Motor neuron (in vitro differentiated cells): ENCODE measurements at regions not wholly inside any gene's neighbourhood (a gene's known extent, or its start where the extent isn't known, plus 50 kb on each side); places are given as distances from the start of the nearest gene placed in this dataset.

Experiments used
- ATAC-seq, 8 experiments: fragments of 200-7000 bp; cut with Tn5 transposase; replicated peaks in 6 of 8; 2 replicates each; pipeline ENCODE4 v1.8.0; 2021; ENCODE audit warnings: mild to moderate bottlenecking in 8 of 8, moderate library complexity in 8 of 8
- H3K27ac ChIP-seq, 2 donors: fragments of 250-450 bp; sonication (Bioruptor Pico); 2 replicates each; pipeline ENCODE4 v1.9.0; 2021; ENCODE audit warnings: antibody characterized with exemption in 2 of 2, mild to moderate bottlenecking in 2 of 2, moderate library complexity in 1 of 2
- H3K4me1 ChIP-seq, 2 donors: fragments of 250-450 bp; sonication (Bioruptor Pico); replicated peaks in 1 of 2; 2 replicates each; pipeline ENCODE4 v1.6.1; 2021; ENCODE audit warnings: antibody characterized with exemption in 2 of 2, mild to moderate bottlenecking in 2 of 2, moderate library complexity in 1 of 2
- H3K4me3 ChIP-seq, 5 donors: fragments of 250-450 bp; sonication (Bioruptor Pico); 2 replicates each; pipeline ENCODE4 v1.9.0; 2021; ENCODE audit warnings: antibody characterized with exemption in 5 of 5, mild to moderate bottlenecking in 5 of 5, moderate library complexity in 4 of 5
- WGBS, 10 experiments: fragments of 450-650 bp; shearing (Covaris generic); methylation state at CpG; one replicate each; pipeline ENCODE4 v1.0.0; 2022; 5-methylcytosine and 5-hydroxymethylcytosine counted together
- in situ Hi-C, 9 experiments: fragments of 400-800 bp; cut with MboI; loops; one replicate each; pipeline ENCODE4 v1.15.0; 2021; ENCODE audit warnings: low sequenced_read_pairs in 9 of 9, low pct_unique_long_range_greater_than_20kb in 2 of 9; ENCODE audit not compliant: unreplicated experiment in 9 of 9

DNA sequence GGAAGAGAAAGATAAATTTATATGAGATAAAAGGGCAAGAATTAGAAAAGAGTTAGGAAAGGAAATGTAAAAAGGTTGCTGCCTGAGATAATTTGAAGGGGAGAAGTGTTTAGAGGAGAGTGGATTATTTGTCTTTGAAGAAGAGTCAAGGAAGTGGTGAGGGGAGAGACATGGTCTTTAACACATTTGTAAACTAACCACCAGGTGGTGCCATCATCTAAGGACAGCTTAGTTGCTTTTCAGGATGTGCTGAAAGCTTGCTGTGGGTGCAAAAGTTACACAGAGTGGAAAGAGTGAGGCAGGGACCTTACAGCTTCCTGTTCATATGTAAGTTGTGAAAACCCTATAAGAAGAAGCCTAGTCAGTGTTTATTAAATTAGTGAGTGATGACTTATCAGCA lies 114.1 kb upstream of the DNAJC19 start:
- H3K4me3 ChIP-seq: no peak overlapping the region
- no peak for ATAC-seq
- in situ Hi-C loops: no loop called here
- no peaks in the 10 kb centered on the region for H3K4me1 ChIP-seq
- H3K27ac ChIP-seq: no peak overlapping the region

DNA sequence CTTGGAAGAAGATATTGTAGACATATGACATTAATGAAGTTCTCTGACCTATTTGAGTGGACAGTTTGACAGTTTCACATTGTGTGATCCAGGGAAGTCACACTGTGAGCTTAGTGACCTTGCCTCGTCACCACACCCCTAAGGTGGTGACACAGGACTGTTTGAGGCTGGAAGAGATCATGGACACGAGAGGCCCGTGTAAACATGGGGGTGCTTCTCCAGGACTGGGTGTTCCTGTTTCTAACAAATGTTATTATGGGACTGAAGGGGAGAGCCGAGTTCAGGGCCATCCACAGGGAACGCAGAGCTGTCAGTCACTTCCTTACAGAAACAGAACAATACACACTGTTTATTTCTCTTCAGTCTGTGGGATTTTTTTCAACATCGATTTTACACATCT lies 96.5 kb upstream of the DNAJC19 start:
- no peak for ATAC-seq
- WGBS, 10 experiments: 0 to 80% (median 30%) methylated on average over 1 to 5 of the region's 6 CpGs; no CpG with 5 or more reads in 2 of the 10 experiments
- in situ Hi-C loops: no loop called here
- Histone ChIP-seq H3K27ac (no peak overlapping the region), H3K4me1 (no peaks in the 10 kb centered on the region), H3K4me3 (no peak overlapping the region)

DNA sequence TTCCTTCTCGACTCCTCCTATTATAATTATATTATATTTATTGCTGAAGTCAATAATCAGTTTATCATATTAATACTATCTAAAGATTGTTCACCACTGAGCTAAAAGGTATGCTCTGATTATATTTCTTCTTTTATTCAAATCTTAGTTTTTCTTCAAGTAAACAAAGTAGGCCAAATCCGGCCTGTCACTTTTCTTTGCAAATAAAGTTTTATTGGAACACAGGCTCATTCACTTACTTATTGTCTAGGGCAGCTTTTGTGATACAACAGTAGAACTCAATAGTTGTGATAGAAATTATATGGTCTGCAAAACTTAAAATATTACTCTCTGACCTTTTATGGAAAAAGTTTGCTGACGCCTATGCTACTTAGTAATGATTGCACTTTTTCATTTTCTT lies 92.4 kb upstream of the DNAJC19 start:
- in situ Hi-C loops: no loop called here
- ATAC-seq: no peak
- Histone ChIP-seq H3K4me1 (no peaks in the 10 kb centered on the region), H3K27ac (no peak overlapping the region), H3K4me3 (no peak overlapping the region)
- 6 to 100% (median 92%) methylated on average over 1 to 3 of the region's 3 CpGs; no CpG with 5 or more reads in 1 of the 10 experiments for WGBS, 10 experiments

DNA sequence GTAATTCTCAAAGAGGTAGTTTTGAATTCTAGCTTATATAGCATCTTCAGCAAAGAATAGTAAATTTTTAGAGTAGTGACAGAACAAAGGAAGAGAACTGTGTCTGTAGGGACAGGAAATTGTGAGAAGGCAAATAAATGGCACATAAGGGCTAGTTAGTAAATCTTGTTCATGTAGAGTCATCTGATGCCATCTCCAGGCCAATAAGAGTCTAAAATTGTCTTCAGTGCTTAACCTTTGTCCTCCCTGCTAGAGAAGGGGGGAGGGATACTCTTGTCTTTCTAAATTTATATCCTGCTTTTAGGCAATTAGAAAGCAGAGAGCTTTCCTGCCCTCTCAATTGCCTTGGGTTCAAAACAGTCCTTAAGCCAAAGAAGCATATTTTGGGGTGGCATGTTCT lies 87.0 kb upstream of the DNAJC19 start:
- Histone ChIP-seq H3K4me3 (no peak overlapping the region), H3K4me1 (peaks cover 0 to 2% of the 10 kb centered on the region in 2 donors), H3K27ac (no peak overlapping the region)
- ATAC-seq: peak in 1 of 8 experiments; percentile 55
- in situ Hi-C loops: no loop called here

DNA sequence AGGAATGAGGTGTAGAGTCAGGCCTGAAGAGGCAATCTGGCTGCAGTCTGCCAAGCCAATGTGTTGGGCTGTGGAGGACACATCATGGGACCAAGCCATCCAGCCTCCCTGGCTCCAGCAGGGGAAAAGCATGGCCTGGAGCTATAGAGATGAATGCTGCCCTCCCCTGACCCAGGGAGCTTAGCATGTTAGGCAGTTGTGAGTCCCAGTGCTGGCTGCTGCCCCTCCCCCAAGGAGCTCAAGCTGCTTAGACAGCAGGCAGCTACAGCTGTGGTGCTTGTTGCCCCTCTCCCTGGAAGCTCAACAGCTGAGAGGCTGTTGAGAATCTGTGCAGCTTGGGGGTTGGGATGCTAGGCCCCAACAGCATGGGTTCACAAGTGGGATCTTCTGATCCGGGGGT lies 85.6 kb upstream of the DNAJC19 start:
- H3K27ac ChIP-seq: no peak overlapping the region
- in situ Hi-C loops: no loop called here
- H3K4me1 ChIP-seq: peaks cover 0 to 2% of the 10 kb centered on the region in 2 donors
- no peak for ATAC-seq
- H3K4me3 ChIP-seq: no peak overlapping the region
- WGBS, 10 experiments: 0% methylated on average over 1 of the region's 1 CpG; no CpG with 5 or more reads in 9 of the 10 experiments

DNA sequence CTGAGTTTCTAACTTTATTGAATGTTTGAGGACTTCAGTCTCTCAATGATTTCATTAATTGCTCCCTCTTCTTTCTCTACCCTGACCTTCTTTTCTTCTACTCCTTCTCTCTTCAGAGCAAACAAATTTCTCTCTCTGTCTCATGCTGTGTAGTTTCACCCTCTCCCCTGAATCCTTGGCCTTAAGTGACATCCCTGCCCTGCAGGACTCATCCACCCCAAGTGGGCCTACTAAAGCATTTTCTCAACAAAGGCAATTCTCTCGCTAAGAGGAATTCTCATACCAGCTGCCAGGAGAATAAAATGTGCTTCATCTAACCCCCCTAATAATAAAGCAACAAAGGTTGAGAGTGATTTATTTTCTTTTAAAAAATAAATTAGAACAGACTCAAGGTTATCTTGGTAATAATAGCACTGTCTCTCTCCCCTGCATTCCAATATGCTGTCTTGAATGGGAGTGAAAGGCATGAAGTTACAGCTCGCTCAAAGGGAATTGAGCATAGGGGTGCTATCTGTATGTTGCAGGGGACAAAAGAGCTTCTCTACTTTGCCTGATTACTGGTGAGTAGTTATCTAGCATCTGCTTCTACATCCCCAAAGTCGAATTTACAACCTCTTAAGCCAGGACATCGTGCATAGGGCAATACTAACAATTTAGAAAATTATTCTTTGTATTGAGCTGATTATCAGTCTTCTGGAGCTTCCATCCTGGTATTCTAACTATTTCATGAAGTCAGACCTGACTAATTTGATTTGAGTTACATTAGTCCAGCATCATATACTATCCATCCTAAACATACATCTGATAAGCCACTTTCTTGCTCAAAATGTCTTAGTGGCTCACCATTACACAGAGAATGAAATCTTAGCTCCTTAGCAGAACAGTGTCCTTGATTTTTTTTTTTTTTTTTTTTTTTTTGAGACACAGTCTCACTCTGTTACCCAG lies 76.9 kb upstream of the DNAJC19 start:
- H3K27ac ChIP-seq: no peak overlapping the region
- in situ Hi-C loops: no loop called here
- WGBS, 10 experiments: 0 to 48% (median 33%) methylated on average over 1 to 4 of the region's 4 CpGs
- ATAC-seq: peak in 5 of 8 experiments; percentile 48 to 73 (median 54)
- H3K4me1 ChIP-seq: peaks cover 0 to 14% of the 10 kb centered on the region in 2 donors
- no peak overlapping the region for H3K4me3 ChIP-seq

DNA sequence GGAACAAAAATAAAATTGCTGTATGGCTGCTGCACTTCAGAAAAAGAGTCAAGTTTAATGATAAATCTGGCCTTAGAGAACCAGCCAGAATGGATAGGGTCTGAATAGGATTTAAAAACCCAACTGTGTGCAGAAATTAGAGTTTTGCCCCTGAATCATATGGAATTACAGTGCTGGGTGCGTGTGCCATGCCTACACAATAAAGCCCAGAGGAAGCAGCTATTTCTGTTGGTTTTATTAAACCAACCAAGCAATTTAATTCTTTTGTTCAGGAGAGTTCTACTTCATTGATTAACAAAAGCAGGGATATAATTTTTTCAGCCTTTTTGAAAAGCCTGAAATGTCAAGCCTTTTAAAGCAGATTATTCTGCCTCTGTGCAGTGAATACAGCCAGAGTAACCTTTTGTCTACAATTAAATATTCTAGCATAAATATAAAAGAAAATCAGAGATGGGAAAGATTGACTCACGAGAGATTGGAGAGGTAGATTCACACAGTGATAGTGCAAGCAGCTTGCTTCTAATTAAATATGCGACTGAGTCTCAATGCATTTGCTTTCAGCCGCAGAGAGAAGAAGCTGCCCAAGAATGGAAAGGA lies 66.7 kb upstream of the DNAJC19 start:
- in situ Hi-C loops: no loop called here
- 0 to 44% (median 24%) methylated on average over 1 to 4 of the region's 4 CpGs for WGBS, 10 experiments

DNA sequence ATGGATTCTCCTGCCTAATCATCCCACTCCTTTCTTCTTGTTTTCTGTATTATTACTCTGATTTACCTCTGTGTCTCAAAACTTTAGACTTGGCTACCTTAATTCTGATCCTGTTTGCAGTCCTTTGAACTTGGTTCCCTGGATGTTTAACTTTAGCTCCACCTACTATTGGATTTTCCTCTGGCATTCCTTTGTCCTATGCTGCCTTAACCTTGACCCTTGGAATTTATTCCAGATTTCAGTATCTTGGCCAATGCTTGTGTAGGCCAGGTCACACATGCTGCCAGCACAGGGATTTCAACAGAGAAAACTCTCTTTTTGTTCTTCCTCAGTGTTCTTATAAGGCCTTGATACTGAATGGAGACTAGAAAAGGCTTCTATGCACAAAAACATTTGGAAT lies 65.0 kb upstream of the DNAJC19 start:
- H3K4me3 ChIP-seq: no peak overlapping the region
- H3K4me1 ChIP-seq: peaks cover 3 to 19% of the 10 kb centered on the region in 2 donors
- in situ Hi-C loops: no loop called here
- H3K27ac ChIP-seq: no peak overlapping the region
- ATAC-seq: no peak

More for the DNA sequence above, 66.7 kb upstream of the DNAJC19 start:
- Histone ChIP-seq H3K27ac (no peak overlapping the region), H3K4me3 (peak overlapping the region in 2 of 5 donors; percentile 10 to 19), H3K4me1 (peaks cover 3 to 19% of the 10 kb centered on the region in 2 donors)
- peak in 5 of 8 experiments; percentile 84 to 97 (median 92) for ATAC-seq

DNA sequence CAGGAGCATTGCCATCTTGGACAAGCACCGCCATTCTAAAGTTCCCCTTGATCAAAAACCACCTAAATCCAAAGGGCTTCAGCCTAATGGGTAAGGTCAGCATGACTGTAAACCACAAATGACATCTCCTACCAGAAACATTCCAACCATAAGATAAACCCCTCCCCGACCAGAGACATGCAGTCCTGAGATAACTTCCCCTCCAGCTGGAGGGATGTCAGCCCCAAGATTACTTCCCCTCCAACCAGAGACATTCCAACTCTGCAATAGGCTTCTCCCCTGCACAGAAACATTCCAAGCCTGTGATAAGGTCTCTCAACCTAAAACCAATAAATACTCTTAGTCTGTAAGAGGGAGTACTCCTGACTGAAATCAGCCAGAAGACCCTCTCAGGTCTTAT lies 62.7 kb upstream of the DNAJC19 start:
- WGBS, 10 experiments: 0 to 100% (median 35%) methylated on average over 1 to 2 of the region's 2 CpGs; no CpG with 5 or more reads in 4 of the 10 experiments
- no peak overlapping the region for H3K4me3 ChIP-seq
- no peak overlapping the region for H3K27ac ChIP-seq
- ATAC-seq: no peak
- H3K4me1 ChIP-seq: peaks cover 3 to 13% of the 10 kb centered on the region in 2 donors
- in situ Hi-C loops: no loop called here

DNA sequence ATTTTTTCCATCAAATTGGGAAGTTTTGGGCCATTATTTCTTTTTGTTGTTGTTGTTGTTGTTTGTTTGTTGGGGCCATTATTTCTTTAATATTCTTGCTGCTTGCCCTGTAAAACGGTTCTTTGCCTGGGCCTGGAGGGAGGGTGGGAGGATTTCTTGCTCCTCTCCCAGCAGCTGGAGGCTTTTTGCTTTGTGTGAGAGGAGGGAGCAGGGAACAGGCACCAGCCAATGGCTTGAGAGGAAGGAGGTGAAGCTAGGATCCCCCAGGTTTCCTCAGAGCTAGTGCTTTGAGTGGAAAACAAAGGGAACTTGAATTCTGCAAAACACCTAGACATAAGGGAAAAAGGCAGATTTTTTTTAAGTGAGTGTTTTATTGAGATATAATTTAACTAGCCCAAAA lies 61.2 kb upstream of the DNAJC19 start:
- Histone ChIP-seq H3K4me3 (no peak overlapping the region), H3K27ac (no peak overlapping the region), H3K4me1 (peaks cover 0 to under 1% of the 10 kb centered on the region in 2 donors)
- in situ Hi-C loops: no loop called here
- 0 to 18% methylated on average over 1 of the region's 1 CpG; no CpG with 5 or more reads in 8 of the 10 experiments for WGBS, 10 experiments
- ATAC-seq: no peak

DNA sequence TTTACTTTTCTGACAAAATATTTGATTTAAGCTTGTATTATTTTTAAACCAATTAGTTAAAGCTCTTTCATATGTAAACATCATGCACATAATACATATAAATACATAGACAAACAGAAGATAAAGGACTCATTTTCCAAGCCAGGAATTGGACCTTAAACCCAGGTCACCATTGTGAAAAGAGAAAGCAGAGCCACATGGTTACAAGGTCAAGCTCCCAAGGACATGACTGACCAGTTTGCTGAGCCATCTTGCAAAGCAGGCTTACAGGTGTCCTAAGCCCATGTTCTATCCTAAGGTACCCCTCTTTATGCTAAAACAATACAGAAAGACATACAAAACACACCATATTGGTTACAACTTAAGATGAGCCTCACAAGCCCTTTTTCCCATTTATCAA lies 50.5 kb upstream of the DNAJC19 start:
- no peak for ATAC-seq
- H3K4me1 ChIP-seq: no peaks in the 10 kb centered on the region
- no peak overlapping the region for H3K27ac ChIP-seq
- in situ Hi-C loops: no loop called here
- H3K4me3 ChIP-seq: no peak overlapping the region
